CD4-positive, alpha-beta T cell treated with Interleukin-1 beta for 1 hour (primary cell): ENCODE measurements at regions not wholly inside any gene's neighbourhood (a gene's known extent, or its start where the extent isn't known, plus 50 kb on each side); places are given as distances from the start of the nearest gene placed in this dataset.

ENCODE experiments used
- DNase-seq, 2 donors: peaks; one replicate each; pipeline ENCODE4 v3.0.0-alpha.2; 2020 to 2022

GRCh38 chr1:238242181-238242580 is 351.5 kb upstream of the ZP4 start:
- DNase-seq = no peak

GRCh38 chr1:238241607-238242006 is 350.9 kb upstream of the ZP4 start:
- DNase-seq = no peak

- DNase-seq = no peak
These were observed 348.6 kb upstream of the ZP4 start for GRCh38 chr1:238239343-238239742.

- no peak for DNase-seq
These were observed 343.2 kb upstream of the ZP4 start for GRCh38 chr1:238233966-238234365.

GRCh38 chr1:238232084-238232710 is 341.5 kb upstream of the ZP4 start:
- no peak for DNase-seq

- no peak for DNase-seq
These were observed 336.1 kb upstream of the ZP4 start for GRCh38 chr1:238226810-238227209.

GRCh38 chr1:238223076-238223640 is 332.4 kb upstream of the ZP4 start:
- DNase-seq = no peak

GRCh38 chr1:238221738-238222137 is 331.0 kb upstream of the ZP4 start:
- DNase-seq = no peak

GRCh38 chr1:238214449-238214848 is 323.7 kb upstream of the ZP4 start:
- DNase-seq = no peak

GRCh38 chr1:238205045-238205662 is 314.4 kb upstream of the ZP4 start:
- no peak for DNase-seq

GRCh38 chr1:238201992-238202391 is 311.3 kb upstream of the ZP4 start:
- DNase-seq = no peak

GRCh38 chr1:238199325-238199724 is 308.6 kb upstream of the ZP4 start:
- no peak for DNase-seq

GRCh38 chr1:238196516-238196915 is 305.8 kb upstream of the ZP4 start:
- DNase-seq = no peak

- no peak for DNase-seq
These were observed 300.4 kb upstream of the ZP4 start for GRCh38 chr1:238191170-238191569.

- DNase-seq = no peak
These were observed 296.8 kb upstream of the ZP4 start for GRCh38 chr1:238187575-238187949.

- DNase-seq = no peak
These were observed 296.3 kb upstream of the ZP4 start for GRCh38 chr1:238186887-238187574.

GRCh38 chr1:238177960-238178645 is 287.4 kb upstream of the ZP4 start:
- no peak for DNase-seq

GRCh38 chr1:238177351-238177750 is 286.6 kb upstream of the ZP4 start:
- DNase-seq = no peak

GRCh38 chr1:238176441-238176840 is 285.7 kb upstream of the ZP4 start:
- no peak for DNase-seq

- no peak for DNase-seq
These were observed 281.3 kb upstream of the ZP4 start for GRCh38 chr1:238171985-238172384.

GRCh38 chr1:238161955-238162354 is 271.2 kb upstream of the ZP4 start:
- DNase-seq = no peak

GRCh38 chr1:238153939-238154338 is 263.2 kb upstream of the ZP4 start:
- no peak for DNase-seq

- DNase-seq = no peak
These were observed 262.5 kb upstream of the ZP4 start for GRCh38 chr1:238153253-238153652.

- no peak for DNase-seq
These were observed 261.4 kb upstream of the ZP4 start for GRCh38 chr1:238152119-238152518.
